ENCODE measurements at regions not wholly inside any gene's neighbourhood (a gene's known extent, or its start where the extent isn't known, plus 50 kb on each side); places are given as distances from the start of the nearest gene placed in this dataset.
"Not testable (repeated sequence)": the region's sequence is repeated elsewhere in the genome, so short reads cannot be mapped to it uniquely, and the experiment has no call there.

DNA sequence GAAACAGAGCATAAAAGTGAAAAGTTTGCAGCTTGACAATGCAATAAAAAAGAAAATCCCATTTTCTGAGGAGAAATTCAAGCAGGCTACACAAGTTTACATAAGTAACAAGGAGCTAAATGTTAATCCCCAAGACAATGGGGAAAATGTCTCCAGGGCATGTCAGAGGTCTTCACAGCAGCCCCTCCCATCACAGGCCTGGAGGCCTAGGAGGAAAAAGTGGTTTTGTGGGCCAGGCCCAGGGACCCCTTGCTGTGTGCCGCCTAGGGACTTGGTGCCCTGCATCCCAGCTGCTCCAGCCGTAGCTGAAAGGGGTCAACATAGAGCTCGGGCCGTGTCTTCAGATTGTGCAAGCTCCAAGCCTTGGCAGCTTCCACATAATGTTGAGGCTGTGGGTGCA is 186.7 kb upstream of the MAP3K1 start:
- H3K4me1 ChIP-seq (ENCODE audit: control insufficient read depth in 1 of 2, extremely low read depth in 1 of 2, insufficient read depth in 2 of 2, low read length in 2 of 2); H3K27ac ChIP-seq (ENCODE audit: low read length); H3K27ac Mint-ChIP-seq; CTCF ChIA-PET; H3K9me3 ChIP-seq; H3K36me3 Mint-ChIP-seq; H3K4me3 ChIP-seq (ENCODE audit: control insufficient read depth in 1 of 2, extremely low read depth in 1 of 2, low read length in 1 of 2); ATAC-seq (replicated peaks in 1 of 4); H3K4me3 Mint-ChIP-seq; H3K27me3 ChIP-seq (replicated peaks in 1 of 2; ENCODE audit: control insufficient read depth in 2 of 2, extremely low read depth in 1 of 2, insufficient read depth in 2 of 2, low read length in 1 of 2); H3K27me3 Mint-ChIP-seq; H3K36me3 ChIP-seq (ENCODE audit: control insufficient read depth in 2 of 2, extremely low read depth in 1 of 2, insufficient read depth in 1 of 2, low read length in 1 of 2); POLR2A ChIA-PET; DNase-seq: not testable (repeated sequence)
- Mint-ChIP-seq H3K4me1 (peaks cover 8 to 19% (median 9%) of the 10 kb centered on the region in 3 donors), H3K9me3 (peaks cover 4 to 15% (median 14%) of the 10 kb centered on the region in 3 donors)
- 90% methylated on average over 4 of the region's 4 CpGs for WGBS (ENCODE audit: insufficient coverage)

DNA sequence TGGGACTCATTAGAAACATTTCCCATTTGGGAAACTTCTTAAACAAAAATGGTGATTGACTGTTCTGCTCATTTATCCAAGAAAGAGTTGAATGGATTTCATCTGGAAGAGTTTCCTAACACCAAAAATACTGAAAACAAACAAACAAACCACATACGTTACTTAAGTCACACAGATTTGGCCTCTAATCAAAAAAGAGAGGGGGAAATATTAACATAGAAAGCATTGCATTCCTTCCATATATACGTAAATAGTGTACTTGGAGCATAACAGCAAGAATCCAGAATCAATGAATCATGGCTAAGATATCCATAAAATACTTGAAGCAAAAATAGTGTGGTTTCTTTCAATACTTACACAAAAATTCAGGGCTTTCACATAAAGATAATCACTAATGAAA is 189.8 kb upstream of the MAP3K1 start:
- H3K27me3 Mint-ChIP-seq, result no peaks in the 10 kb centered on the region
- no peaks in the 10 kb centered on the region for H3K9me3 ChIP-seq
- CTCF ChIA-PET, result no interaction called here
- ATAC-seq (replicated peaks in 1 of 4) (no peak), DNase-seq (no peak)
- no peak overlapping the region for H3K27ac Mint-ChIP-seq
- H3K4me3 ChIP-seq (ENCODE audit: control insufficient read depth in 1 of 2, extremely low read depth in 1 of 2, low read length in 1 of 2), result no peak overlapping the region
- H3K4me1 Mint-ChIP-seq, result peaks cover 5 to 10% (median 6%) of the 10 kb centered on the region in 3 donors
- H3K36me3 ChIP-seq (ENCODE audit: control insufficient read depth in 2 of 2, extremely low read depth in 1 of 2, insufficient read depth in 1 of 2, low read length in 1 of 2), result no peaks in the 10 kb centered on the region
- no CpG with 5 or more reads among the region's 2 CpGs for whole genome bisulfite sequencing (ENCODE audit: insufficient coverage)
- POLR2A ChIA-PET, result no interaction called here
- H3K4me1 ChIP-seq (ENCODE audit: control insufficient read depth in 1 of 2, extremely low read depth in 1 of 2, insufficient read depth in 2 of 2, low read length in 2 of 2), result no peaks in the 10 kb centered on the region
- H3K4me3 Mint-ChIP-seq, result no peak overlapping the region
- H3K9me3 Mint-ChIP-seq, result peaks cover 9 to 22% (median 13%) of the 10 kb centered on the region in 3 donors
- peaks cover 13% of the 10 kb centered on the region for H3K36me3 Mint-ChIP-seq
- no peak overlapping the region for H3K27ac ChIP-seq (ENCODE audit: low read length)
- no peaks in the 10 kb centered on the region for H3K27me3 ChIP-seq (replicated peaks in 1 of 2; ENCODE audit: control insufficient read depth in 2 of 2, extremely low read depth in 1 of 2, insufficient read depth in 2 of 2, low read length in 1 of 2)

DNA sequence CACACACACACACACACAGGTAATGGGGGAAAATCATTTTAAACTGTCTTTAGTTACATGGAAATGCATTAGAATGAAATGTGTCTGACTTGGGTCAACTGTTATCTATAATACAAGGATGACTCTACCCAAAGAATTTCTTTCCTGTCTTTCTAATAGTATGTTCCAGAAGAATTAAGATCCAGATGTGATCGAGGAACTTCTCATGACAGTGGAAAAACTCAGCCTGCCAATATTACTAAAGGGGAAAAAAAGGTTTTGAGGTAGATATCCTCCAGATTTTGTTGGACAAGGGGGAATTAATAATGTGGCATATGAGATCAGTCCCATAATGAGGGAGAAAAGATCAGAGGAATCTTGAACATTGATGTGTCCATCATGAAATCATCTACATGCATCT is 190.6 kb upstream of the MAP3K1 start:
- no peaks in the 10 kb centered on the region for H3K27me3 ChIP-seq (replicated peaks in 1 of 2; ENCODE audit: control insufficient read depth in 2 of 2, extremely low read depth in 1 of 2, insufficient read depth in 2 of 2, low read length in 1 of 2)
- Mint-ChIP-seq H3K4me3 (no peak overlapping the region), H3K27ac (no peak overlapping the region), H3K36me3 (peaks cover 9% of the 10 kb centered on the region), H3K27me3 (no peaks in the 10 kb centered on the region), H3K9me3 (peaks cover 5 to 19% (median 6%) of the 10 kb centered on the region in 3 donors), H3K4me1 (peaks cover 6 to 10% (median 7%) of the 10 kb centered on the region in 3 donors)
- no peaks in the 10 kb centered on the region for H3K36me3 ChIP-seq (ENCODE audit: control insufficient read depth in 2 of 2, extremely low read depth in 1 of 2, insufficient read depth in 1 of 2, low read length in 1 of 2)
- no peaks in the 10 kb centered on the region for H3K4me1 ChIP-seq (ENCODE audit: control insufficient read depth in 1 of 2, extremely low read depth in 1 of 2, insufficient read depth in 2 of 2, low read length in 2 of 2)
- no peaks in the 10 kb centered on the region for H3K9me3 ChIP-seq
- CTCF ChIA-PET, result no interaction called here
- POLR2A ChIA-PET, result no interaction called here
- DNase-seq, result no peak
- no peak overlapping the region for H3K27ac ChIP-seq (ENCODE audit: low read length)
- no peak overlapping the region for H3K4me3 ChIP-seq (ENCODE audit: control insufficient read depth in 1 of 2, extremely low read depth in 1 of 2, low read length in 1 of 2)
- WGBS (ENCODE audit: insufficient coverage), result no CpG with 5 or more reads among the region's 1 CpG
- no peak for ATAC-seq (replicated peaks in 1 of 4)

DNA sequence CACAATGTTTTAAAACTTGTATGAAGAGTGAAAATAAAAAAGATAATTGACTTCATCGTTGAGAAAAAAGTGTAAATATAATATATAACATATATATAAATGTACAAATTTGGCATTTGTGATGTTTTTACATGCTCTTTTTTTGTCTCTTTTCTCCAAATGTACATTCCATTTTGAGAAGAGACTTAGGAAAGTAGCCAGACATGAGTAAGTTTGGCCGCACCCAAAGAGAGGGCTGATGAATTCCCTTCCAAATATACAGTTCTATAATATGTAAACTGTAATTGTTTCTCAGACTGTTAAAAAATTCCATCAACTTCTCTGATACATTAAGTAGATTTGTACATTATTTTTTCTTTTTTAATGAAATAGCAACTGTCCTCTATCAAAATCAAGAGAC is 193.2 kb upstream of the MAP3K1 start:
- Mint-ChIP-seq H3K27ac (no peak overlapping the region), H3K4me3 (no peak overlapping the region), H3K4me1 (peaks cover 6 to 12% (median 11%) of the 10 kb centered on the region in 3 donors), H3K27me3 (no peaks in the 10 kb centered on the region), H3K36me3 (peaks cover 9% of the 10 kb centered on the region), H3K9me3 (peaks cover 7 to 20% (median 10%) of the 10 kb centered on the region in 3 donors)
- H3K27me3 ChIP-seq (replicated peaks in 1 of 2; ENCODE audit: control insufficient read depth in 2 of 2, extremely low read depth in 1 of 2, insufficient read depth in 2 of 2, low read length in 1 of 2), result no peaks in the 10 kb centered on the region
- no peaks in the 10 kb centered on the region for H3K4me1 ChIP-seq (ENCODE audit: control insufficient read depth in 1 of 2, extremely low read depth in 1 of 2, insufficient read depth in 2 of 2, low read length in 2 of 2)
- no peak for DNase-seq
- CTCF ChIA-PET, result no interaction called here
- POLR2A ChIA-PET, result no interaction called here
- H3K27ac ChIP-seq (ENCODE audit: low read length), result no peak overlapping the region
- H3K9me3 ChIP-seq, result no peaks in the 10 kb centered on the region
- ATAC-seq (replicated peaks in 1 of 4), result no peak
- no peak overlapping the region for H3K4me3 ChIP-seq (ENCODE audit: control insufficient read depth in 1 of 2, extremely low read depth in 1 of 2, low read length in 1 of 2)
- WGBS (ENCODE audit: insufficient coverage), result no CpG with 5 or more reads among the region's 2 CpGs
- H3K36me3 ChIP-seq (ENCODE audit: control insufficient read depth in 2 of 2, extremely low read depth in 1 of 2, insufficient read depth in 1 of 2, low read length in 1 of 2), result no peaks in the 10 kb centered on the region

DNA sequence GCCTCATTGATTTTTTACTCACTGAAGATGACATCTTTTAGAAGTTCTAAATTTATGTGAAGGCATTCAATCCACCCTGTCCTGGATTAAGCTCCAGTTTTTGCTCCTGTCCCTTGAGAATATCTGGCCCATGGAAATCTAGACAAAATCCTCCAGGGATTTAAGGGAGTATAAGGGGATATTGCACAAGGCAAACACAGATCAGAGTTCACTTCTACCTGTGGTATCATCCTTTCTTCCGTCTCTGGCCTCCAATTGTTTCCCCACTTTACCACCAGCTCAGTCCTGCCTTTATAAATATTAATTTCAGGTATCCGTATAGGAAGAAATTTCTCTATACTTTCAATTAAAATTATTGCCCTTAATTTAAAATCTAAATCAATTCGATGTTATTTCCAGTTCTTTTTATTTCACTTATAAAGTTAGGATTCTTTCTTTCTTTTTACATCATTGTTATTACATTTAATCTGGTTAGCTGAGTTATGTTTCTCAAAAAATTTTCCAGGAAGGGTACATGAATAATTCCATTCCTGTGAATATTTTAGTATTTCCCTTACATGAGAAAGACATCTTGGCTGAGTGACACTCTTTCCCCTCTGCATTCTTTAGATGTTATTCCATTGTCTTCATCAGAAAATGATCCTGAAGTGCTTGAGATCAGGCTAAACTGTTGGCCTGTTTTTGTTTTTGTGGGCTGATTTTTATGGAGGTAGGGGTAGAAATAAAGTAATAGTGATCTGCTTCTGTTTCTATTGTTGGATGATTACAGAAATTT is 194.3 kb upstream of the MAP3K1 start:
- Mint-ChIP-seq H3K27me3 (no peaks in the 10 kb centered on the region), H3K4me3 (no peak overlapping the region), H3K4me1 (peaks cover 16 to 22% (median 21%) of the 10 kb centered on the region in 3 donors), H3K36me3 (peaks cover 9% of the 10 kb centered on the region), H3K27ac (no peak overlapping the region), H3K9me3 (peaks cover 7 to 20% (median 10%) of the 10 kb centered on the region in 3 donors)
- CTCF ChIA-PET, result interaction anchor here in 1 of 2 donors (0.6 kb wide), 1 partner anchor 66 kb away, joined by 3 read pairs; no protein-coding TSS in a partner anchor
- H3K27ac ChIP-seq (ENCODE audit: low read length), result no peak overlapping the region
- no peaks in the 10 kb centered on the region for H3K9me3 ChIP-seq
- H3K27me3 ChIP-seq (replicated peaks in 1 of 2; ENCODE audit: control insufficient read depth in 2 of 2, extremely low read depth in 1 of 2, insufficient read depth in 2 of 2, low read length in 1 of 2), result no peaks in the 10 kb centered on the region
- ATAC-seq (replicated peaks in 1 of 4) (no peak), DNase-seq (no peak)
- no CpG with 5 or more reads among the region's 3 CpGs for WGBS (ENCODE audit: insufficient coverage)
- H3K4me1 ChIP-seq (ENCODE audit: control insufficient read depth in 1 of 2, extremely low read depth in 1 of 2, insufficient read depth in 2 of 2, low read length in 2 of 2), result peaks cover 5 to 6% of the 10 kb centered on the region in 2 experiments
- H3K36me3 ChIP-seq (ENCODE audit: control insufficient read depth in 2 of 2, extremely low read depth in 1 of 2, insufficient read depth in 1 of 2, low read length in 1 of 2), result no peaks in the 10 kb centered on the region
- no peak overlapping the region for H3K4me3 ChIP-seq (ENCODE audit: control insufficient read depth in 1 of 2, extremely low read depth in 1 of 2, low read length in 1 of 2)
- POLR2A ChIA-PET, result interaction anchor here in 1 of 2 donors (0.6 kb wide), 1 partner anchor 51 kb away, joined by 4 read pairs; no protein-coding TSS in a partner anchor

DNA sequence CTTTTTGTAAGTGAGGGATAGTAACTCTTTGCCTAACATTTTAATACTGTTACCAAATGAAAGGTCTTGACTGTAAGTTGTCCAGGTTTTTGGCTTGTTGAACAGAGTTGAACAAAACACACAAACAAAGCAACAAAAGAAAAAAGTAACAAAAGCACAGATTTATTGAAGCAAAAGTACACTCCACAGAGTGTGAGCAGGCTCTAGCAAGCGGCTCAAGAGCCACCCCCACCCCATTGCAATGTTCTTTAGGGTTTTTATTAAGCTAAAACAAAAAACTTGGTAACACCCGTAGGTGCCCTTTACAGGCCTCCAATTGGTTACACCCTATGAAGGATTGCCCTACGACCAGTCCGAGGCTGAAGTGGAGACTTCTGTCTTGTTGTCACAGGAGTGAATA is 197.4 kb upstream of the MAP3K1 start:
- Mint-ChIP-seq H3K27me3 (no peaks in the 10 kb centered on the region), H3K27ac (peak overlapping the region in 1 of 2 donors; percentile 64), H3K9me3 (peaks cover 10 to 20% (median 11%) of the 10 kb centered on the region in 3 donors), H3K4me1 (peaks cover 41 to 48% (median 43%) of the 10 kb centered on the region in 3 donors), H3K36me3 (peaks cover 9% of the 10 kb centered on the region), H3K4me3 (no peak overlapping the region)
- Histone ChIP-seq H3K4me3 (ENCODE audit: control insufficient read depth in 1 of 2, extremely low read depth in 1 of 2, low read length in 1 of 2) (no peak overlapping the region), H3K27me3 (replicated peaks in 1 of 2; ENCODE audit: control insufficient read depth in 2 of 2, extremely low read depth in 1 of 2, insufficient read depth in 2 of 2, low read length in 1 of 2) (no peaks in the 10 kb centered on the region), H3K4me1 (ENCODE audit: control insufficient read depth in 1 of 2, extremely low read depth in 1 of 2, insufficient read depth in 2 of 2, low read length in 2 of 2) (peaks cover 20 to 36% of the 10 kb centered on the region in 2 experiments), H3K27ac (ENCODE audit: low read length) (no peak overlapping the region), H3K36me3 (ENCODE audit: control insufficient read depth in 2 of 2, extremely low read depth in 1 of 2, insufficient read depth in 1 of 2, low read length in 1 of 2) (no peaks in the 10 kb centered on the region), H3K9me3 (no peaks in the 10 kb centered on the region)
- ChIA-PET POLR2A (interaction anchor here in 1 of 2 donors (0.6 kb wide), 1 partner anchor 219 kb away, joined by 3 read pairs; no protein-coding TSS in a partner anchor), CTCF (interaction anchor here in 1 of 2 donors (0.5 kb wide), 1 partner anchor 27 kb away, joined by 4 read pairs; no protein-coding TSS in a partner anchor)
- no peak for ATAC-seq (replicated peaks in 1 of 4)
- no peak for DNase-seq
- WGBS (ENCODE audit: insufficient coverage), result no CpG with 5 or more reads among the region's 4 CpGs
